ENCODE measurements at regions not wholly inside any gene's neighbourhood (a gene's known extent, or its start where the extent isn't known, plus 50 kb on each side); places are given as distances from the start of the nearest gene placed in this dataset.

DNA sequence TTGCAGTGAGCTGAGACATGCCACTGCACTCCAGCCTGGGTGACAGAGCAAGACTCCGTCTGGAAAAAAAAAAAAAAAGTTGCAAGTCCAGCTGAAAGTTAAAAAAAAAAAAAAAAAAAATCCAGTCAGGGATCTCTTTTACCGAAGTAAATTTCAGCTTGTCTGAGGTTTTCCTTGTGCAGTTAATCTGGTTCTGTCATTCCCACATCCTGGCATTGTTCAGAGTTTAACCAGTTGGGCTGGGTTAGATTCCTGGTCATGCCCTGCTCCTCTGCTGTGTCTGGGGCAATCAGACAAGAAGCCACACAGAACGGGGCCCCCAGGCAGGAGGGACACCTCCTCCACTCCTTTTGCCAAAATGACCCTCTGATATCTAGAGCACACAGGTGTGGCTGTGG lies 84.1 kb upstream of the KLHL25 start:
- H3K27ac Mint-ChIP-seq (ENCODE audit: unreplicated experiment): no peak overlapping the region
- TF ChIP-seq, protein P1, sequence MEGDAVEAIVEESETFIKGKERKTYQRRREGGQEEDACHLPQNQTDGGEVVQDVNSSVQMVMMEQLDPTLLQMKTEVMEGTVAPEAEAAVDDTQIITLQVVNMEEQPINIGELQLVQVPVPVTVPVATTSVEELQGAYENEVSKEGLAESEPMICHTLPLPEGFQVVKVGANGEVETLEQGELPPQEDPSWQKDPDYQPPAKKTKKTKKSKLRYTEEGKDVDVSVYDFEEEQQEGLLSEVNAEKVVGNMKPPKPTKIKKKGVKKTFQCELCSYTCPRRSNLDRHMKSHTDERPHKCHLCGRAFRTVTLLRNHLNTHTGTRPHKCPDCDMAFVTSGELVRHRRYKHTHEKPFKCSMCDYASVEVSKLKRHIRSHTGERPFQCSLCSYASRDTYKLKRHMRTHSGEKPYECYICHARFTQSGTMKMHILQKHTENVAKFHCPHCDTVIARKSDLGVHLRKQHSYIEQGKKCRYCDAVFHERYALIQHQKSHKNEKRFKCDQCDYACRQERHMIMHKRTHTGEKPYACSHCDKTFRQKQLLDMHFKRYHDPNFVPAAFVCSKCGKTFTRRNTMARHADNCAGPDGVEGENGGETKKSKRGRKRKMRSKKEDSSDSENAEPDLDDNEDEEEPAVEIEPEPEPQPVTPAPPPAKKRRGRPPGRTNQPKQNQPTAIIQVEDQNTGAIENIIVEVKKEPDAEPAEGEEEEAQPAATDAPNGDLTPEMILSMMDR (IDR thresholded peaks at IDR 0.05): no peak
- no peak overlapping the region for H3K4me3 Mint-ChIP-seq (ENCODE audit: unreplicated experiment)
- H3K27me3 Mint-ChIP-seq (ENCODE audit: unreplicated experiment): peaks cover 18% of the 10 kb centered on the region
- no peaks in the 10 kb centered on the region for H3K36me3 Mint-ChIP-seq (ENCODE audit: unreplicated experiment)
- no peak for DNase-seq (ENCODE audit: extremely low spot score, unreplicated experiment)
- peaks cover 5% of the 10 kb centered on the region for H3K4me1 Mint-ChIP-seq (ENCODE audit: unreplicated experiment)
- H3K9me3 Mint-ChIP-seq (ENCODE audit: unreplicated experiment): no peaks in the 10 kb centered on the region

DNA sequence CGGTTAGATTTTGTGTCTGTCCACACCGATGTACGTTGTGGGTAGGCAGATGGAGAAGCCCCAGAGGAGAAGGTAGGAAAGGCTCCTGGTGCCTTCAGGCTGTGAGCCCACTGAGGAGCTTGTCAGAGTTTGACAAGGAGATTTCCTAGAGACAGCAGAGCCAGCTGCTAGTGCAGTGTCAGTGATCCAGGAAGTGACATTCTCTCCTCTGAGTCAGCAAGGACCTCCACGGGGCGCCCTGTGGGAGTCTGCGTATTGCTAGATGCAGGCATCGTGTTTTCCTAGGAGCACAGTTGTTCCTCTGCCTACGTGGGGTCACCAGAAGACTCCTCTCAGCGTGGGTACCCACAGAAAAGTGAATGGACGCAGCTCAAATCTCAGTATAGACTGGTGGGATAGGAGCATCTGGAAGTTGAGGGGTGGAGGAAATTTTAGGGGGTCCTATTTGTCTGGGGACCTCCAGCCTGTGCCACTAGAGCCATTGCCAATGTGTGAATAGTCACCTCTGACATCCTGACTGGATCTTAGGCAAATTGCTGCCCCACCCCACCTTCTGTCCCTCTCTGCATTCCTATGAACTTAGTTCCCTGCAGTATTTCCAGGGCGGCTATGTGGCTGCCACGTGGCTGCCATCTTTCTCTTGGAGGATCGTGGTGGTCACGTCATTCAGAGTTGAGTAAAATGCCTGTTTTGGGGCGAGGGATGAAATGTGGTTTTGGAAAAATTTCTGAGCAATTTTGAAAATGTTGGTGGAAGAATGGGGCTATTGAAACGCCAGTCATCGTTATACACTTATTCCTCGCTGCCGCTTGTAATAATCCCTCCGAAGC lies 84.8 kb upstream of the KLHL25 start:
- TF ChIP-seq, protein P1 (IDR thresholded peaks at IDR 0.05): no peak
- no peaks in the 10 kb centered on the region for H3K36me3 Mint-ChIP-seq (ENCODE audit: unreplicated experiment)
- H3K27ac Mint-ChIP-seq (ENCODE audit: unreplicated experiment): no peak overlapping the region
- H3K4me3 Mint-ChIP-seq (ENCODE audit: unreplicated experiment): no peak overlapping the region
- no peaks in the 10 kb centered on the region for H3K9me3 Mint-ChIP-seq (ENCODE audit: unreplicated experiment)
- peaks cover 5% of the 10 kb centered on the region for H3K4me1 Mint-ChIP-seq (ENCODE audit: unreplicated experiment)
- no peak for DNase-seq (ENCODE audit: extremely low spot score, unreplicated experiment)
- peaks cover 18% of the 10 kb centered on the region for H3K27me3 Mint-ChIP-seq (ENCODE audit: unreplicated experiment)

DNA sequence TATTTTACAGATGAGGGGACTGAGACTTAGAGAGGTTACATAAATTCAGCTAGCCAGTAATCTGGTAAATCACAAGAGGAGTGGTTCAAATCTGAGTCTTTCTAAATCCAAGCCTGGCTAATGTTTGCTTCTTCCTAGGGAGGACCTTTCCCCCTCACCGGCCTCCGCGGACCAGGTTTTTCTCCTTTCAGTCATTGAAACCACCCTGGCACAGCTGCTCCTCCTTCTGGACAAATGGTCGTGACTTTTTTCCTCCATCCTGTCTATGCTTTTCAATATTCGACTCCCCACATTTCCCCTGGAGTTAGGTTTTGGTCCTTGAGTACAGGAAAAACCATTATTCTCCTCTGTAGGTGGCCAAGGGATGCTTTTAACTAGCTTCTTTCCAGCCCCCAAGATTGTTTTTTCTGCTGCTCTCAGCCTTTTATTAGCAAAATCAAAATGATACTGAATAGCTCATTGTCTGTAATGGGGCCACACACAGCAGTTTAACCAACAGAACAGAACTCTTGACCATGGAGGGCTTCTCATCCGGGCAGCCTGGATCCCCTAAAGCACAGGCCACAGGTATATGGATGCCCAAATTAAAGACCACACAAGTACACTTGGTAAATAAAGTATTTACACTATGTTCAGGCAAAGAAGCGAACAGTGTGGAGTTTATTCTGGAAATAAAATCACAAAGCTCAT lies 85.9 kb upstream of the KLHL25 start:
- Mint-ChIP-seq H3K36me3 (ENCODE audit: unreplicated experiment) (no peaks in the 10 kb centered on the region), H3K27me3 (ENCODE audit: unreplicated experiment) (peaks cover 15% of the 10 kb centered on the region), H3K4me1 (ENCODE audit: unreplicated experiment) (peaks cover 5% of the 10 kb centered on the region), H3K4me3 (ENCODE audit: unreplicated experiment) (no peak overlapping the region), H3K9me3 (ENCODE audit: unreplicated experiment) (no peaks in the 10 kb centered on the region), H3K27ac (ENCODE audit: unreplicated experiment) (no peak overlapping the region)
- TF ChIP-seq, protein P1 (IDR thresholded peaks at IDR 0.05): no peak
- DNase-seq (ENCODE audit: extremely low spot score, unreplicated experiment): no peak

DNA sequence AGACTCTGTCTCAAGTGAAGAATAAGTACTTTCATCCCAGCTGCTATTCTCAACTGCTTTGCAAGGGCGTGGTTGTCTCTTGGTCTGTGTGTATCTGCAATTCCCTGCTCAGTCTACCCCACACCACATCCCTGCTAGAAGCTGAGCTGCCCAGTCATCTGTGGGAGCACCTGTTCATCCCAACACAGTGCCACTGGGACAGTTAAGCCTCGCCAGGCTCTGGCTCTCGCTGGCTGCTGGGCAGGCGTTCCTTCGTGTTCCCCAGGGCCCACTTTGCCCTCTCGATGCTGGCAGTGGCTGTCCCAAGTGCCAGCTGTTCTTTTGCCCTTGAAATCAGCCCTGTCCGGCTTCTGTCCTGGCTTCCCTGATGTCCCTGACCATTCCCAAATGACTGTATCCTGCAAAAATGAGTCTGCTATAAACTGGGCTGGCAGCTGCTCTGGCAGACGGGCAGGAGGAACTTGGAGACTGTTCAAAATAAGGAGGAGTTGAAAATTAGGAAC lies 91.6 kb upstream of the KLHL25 start:
- no peak overlapping the region for H3K4me3 Mint-ChIP-seq (ENCODE audit: unreplicated experiment)
- H3K27me3 Mint-ChIP-seq (ENCODE audit: unreplicated experiment): peaks cover 24% of the 10 kb centered on the region
- TF ChIP-seq, protein P1 (IDR thresholded peaks at IDR 0.05): no peak
- H3K27ac Mint-ChIP-seq (ENCODE audit: unreplicated experiment): no peak overlapping the region
- H3K4me1 Mint-ChIP-seq (ENCODE audit: unreplicated experiment): no peaks in the 10 kb centered on the region
- no peaks in the 10 kb centered on the region for H3K9me3 Mint-ChIP-seq (ENCODE audit: unreplicated experiment)
- H3K36me3 Mint-ChIP-seq (ENCODE audit: unreplicated experiment): no peaks in the 10 kb centered on the region
- DNase-seq (ENCODE audit: extremely low spot score, unreplicated experiment): no peak

Data from osteocyte (in vitro differentiated cells).